ENCODE measurements at regions not wholly inside any gene's neighbourhood (a gene's known extent, or its start where the extent isn't known, plus 50 kb on each side); places are given as distances from the start of the nearest gene placed in this dataset.
"Not testable (repeated sequence)": the region's sequence is repeated elsewhere in the genome, so short reads cannot be mapped to it uniquely, and the experiment has no call there.

DNA sequence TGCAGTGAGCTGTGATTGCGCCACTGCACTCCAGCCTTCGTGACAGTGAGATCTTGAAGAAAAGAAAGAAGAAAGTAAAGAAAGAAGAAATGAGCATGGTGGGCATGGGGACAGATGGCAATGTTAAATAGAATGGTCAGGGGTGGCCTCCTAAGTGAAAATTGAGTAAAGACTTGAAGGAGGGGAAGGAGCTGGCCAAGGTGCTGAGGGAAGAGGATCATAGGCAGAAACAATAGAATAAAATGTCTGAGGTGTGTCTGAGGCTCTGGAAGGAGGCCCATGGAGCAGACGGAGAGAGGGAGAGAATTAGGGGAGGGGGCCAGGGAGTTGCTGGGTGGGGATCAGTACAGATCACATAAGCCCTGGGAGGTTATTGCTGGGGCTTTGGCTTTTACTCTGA, 163.1 kb downstream of the RALA start:
- TF ChIP-seq, protein P1, sequence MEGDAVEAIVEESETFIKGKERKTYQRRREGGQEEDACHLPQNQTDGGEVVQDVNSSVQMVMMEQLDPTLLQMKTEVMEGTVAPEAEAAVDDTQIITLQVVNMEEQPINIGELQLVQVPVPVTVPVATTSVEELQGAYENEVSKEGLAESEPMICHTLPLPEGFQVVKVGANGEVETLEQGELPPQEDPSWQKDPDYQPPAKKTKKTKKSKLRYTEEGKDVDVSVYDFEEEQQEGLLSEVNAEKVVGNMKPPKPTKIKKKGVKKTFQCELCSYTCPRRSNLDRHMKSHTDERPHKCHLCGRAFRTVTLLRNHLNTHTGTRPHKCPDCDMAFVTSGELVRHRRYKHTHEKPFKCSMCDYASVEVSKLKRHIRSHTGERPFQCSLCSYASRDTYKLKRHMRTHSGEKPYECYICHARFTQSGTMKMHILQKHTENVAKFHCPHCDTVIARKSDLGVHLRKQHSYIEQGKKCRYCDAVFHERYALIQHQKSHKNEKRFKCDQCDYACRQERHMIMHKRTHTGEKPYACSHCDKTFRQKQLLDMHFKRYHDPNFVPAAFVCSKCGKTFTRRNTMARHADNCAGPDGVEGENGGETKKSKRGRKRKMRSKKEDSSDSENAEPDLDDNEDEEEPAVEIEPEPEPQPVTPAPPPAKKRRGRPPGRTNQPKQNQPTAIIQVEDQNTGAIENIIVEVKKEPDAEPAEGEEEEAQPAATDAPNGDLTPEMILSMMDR (IDR thresholded peaks at IDR 0.05) = not testable (repeated sequence)
- TF ChIP-seq POLR2A (IDR thresholded peaks at IDR 0.05) = not testable (repeated sequence)
